T-helper 1 cell treated with Interleukin-12 subunit alpha and Interleukin-12 subunit beta and Interleukin-4 antibody, amounts not matched to agents 30 ng/mL and 1 ng/mL, for 36 hours (primary cell): ENCODE measurements at regions not wholly inside any gene's neighbourhood (a gene's known extent, or its start where the extent isn't known, plus 50 kb on each side); places are given as distances from the start of the nearest gene placed in this dataset.

Experiments
- intact Hi-C: fragments of 100-400 bp; cut with micrococcal nuclease; formaldehyde crosslinking; loops from one replicate; pipeline ENCODE4 v1.15.1; 2024

DNA sequence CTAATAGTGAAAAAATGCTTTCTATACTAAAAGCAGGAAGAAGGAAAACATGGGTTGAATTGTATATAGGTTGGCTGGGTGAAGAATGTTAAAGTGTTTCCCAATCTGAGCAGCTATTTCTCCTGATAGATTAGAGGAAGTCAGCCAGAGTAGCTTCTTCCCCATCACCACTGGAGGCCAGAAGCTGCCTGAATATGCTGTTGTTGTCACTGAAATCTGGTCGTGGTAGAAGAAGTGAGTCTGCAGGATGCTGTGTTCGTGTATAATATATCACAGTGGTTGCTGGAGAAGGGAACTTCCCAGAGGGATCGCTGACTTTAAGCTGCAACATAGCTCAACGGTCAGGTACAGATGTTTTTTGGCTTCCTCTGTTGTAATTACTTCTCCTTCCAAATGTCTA, 247.5 kb upstream of the LRATD1 start:
- intact Hi-C loops = no loop called here

GRCh38 chr2:14387332-14387731, 245.2 kb upstream of the LRATD1 start:
- intact Hi-C loops = no loop called here

DNA sequence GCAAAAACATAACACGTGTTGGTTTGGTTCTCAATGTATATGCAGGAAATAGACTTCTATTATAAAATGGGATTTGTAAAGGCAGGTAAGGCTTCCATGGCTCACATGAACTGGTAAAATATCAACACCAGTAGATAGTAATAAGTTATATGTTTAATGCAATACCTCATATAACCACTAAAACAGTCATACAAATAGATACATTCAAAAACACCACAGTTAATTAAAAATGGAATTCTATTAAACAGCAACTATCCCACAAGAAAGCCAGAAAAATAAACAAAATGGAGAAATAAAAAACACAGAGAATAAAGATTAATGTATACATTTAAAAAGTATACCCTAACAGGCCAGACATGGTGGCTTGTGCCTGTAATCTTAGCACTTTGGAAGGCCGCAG, 243.8 kb upstream of the LRATD1 start:
- intact Hi-C loops = no loop called here

DNA sequence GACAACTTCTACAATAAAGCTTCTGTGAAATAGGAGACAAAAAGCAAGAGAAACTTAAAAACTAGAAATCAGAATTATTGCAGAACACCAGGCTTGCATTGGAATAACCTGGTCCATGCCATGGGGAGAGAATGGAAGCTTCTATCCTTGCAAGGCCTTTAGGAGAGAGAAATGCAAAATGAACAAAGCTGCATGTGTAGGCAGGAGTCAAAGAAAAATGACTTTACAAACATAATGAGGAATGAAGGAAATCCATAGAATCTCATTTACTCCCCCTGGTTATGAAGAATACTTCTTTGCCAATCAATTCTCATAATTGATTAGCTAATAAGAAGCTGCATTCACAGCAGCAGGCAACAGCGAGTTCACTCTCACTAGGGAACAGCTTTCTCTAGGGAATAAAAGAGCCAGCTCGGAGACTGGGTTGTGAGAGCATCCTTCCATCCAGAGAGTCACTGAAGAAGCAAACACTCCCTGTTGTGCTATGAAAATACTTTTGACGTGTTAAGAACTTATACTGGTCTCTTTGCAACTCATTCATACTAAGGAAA, 235.9 kb upstream of the LRATD1 start:
- intact Hi-C loops = no loop called here

DNA sequence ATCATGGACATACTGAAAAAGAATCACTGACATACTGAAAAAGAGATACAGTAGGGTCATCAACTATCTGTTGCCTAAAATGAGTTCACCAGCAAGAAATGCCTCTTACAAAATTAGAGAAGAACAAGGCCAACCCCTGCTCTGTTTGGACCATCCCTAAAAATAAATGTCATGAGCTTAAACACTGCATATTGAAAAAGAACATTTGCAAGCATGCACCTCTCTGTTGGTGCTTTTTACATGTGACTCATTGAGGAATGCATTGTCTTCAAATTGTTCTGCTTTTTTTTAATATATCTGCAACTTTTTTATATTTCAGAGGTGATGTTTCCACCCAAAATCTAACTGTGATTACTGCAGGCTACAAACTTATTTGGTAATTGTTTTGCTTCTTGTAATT, 233.9 kb upstream of the LRATD1 start:
- intact Hi-C loops = no loop called here

GRCh38 chr2:14401873-14402272, 230.6 kb upstream of the LRATD1 start:
- intact Hi-C loops = no loop called here

- intact Hi-C loops = no loop called here
These were observed 223.8 kb upstream of the LRATD1 start for GRCh38 chr2:14408695-14409094.

- intact Hi-C loops = no loop called here
These were observed 215.0 kb upstream of the LRATD1 start for GRCh38 chr2:14417551-14417950.

GRCh38 chr2:14418115-14418514, 214.4 kb upstream of the LRATD1 start:
- intact Hi-C loops = no loop called here

DNA sequence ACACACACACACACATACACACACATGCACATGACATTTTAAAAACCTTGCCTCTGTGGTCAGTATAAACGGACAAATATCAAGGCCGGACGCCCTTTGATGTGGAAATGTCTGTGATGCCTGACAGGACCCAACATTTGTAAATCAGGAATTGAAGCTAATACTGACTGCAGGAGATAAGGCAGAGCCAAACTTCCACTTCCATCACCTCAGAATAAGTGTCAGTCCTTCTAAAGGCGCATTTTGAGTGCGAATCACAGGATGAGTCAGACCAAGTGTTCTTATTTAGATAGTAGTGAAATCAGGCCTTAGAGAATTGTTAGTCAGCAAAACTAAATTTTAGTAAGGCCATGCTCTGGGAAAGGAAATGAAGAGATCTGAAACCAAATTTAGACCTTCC, 211.7 kb upstream of the LRATD1 start:
- intact Hi-C loops = no loop called here

DNA sequence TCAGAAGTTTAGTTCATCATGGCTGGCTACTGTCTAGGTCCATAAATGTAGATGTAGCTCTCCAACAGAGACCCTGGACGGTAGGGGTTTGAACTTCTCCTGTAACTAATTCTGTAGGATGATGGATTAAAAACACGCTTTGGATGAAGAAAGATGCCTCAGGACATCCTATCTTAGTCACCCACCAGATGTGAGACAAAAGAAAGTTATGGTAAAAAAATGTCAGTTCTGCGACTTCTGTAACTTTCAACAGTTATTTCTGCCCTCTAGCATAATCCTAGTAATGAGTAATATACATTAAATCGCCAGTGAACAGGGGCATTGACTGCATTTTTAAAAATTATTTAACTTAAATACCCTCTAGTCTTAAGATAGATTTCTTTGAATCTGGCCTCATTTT, 210.1 kb upstream of the LRATD1 start:
- intact Hi-C loops = no loop called here

GRCh38 chr2:14423145-14423906, 209.2 kb upstream of the LRATD1 start:
- intact Hi-C loops = no loop called here

- intact Hi-C loops = no loop called here
These were observed 207.8 kb upstream of the LRATD1 start for GRCh38 chr2:14424478-14425390.

DNA sequence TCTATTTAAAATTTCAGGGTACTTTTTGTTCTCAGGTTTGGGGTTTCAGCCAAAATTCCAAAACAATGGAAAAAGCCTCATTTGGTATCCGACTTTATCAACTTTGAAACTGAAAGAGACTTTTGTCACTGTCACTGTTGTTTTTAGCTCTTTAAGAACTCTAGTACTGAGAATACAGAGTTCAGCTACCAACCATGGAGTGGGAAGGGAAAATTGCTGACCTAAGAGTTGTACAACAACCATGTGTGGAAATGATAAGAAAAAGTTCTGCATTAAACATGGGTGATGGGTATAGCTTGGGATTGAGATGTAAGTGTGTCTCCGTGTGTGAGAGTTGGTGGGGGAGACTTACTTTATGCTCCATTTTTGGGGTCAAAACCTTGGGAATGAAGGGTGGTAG, 206.6 kb upstream of the LRATD1 start:
- intact Hi-C loops = no loop called here

- intact Hi-C loops = no loop called here
These were observed 204.5 kb upstream of the LRATD1 start for GRCh38 chr2:14428056-14428455.

- intact Hi-C loops = no loop called here
These were observed 198.5 kb upstream of the LRATD1 start for GRCh38 chr2:14433946-14434495.

- intact Hi-C loops = no loop called here
These were observed 186.8 kb upstream of the LRATD1 start for GRCh38 chr2:14445670-14446069.

DNA sequence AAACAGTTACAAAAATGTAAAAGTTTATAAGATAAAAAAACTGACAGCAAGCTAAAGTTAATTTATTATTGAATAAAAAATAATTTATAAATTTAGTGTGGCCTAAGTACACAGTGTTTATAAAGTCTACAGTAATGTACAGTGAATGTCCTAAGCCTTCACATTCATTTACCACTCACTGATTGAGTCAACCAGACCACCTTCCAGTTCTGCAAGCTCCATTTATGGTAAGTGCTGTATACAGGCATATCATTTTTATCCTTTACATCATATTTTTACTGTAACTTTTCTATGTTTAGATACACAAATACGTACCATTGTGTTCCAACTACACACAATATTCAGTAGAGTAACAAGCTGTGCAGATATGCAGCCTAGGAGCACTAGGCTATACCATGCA, 184.2 kb upstream of the LRATD1 start:
- intact Hi-C loops = no loop called here

- intact Hi-C loops = no loop called here
These were observed 181.2 kb upstream of the LRATD1 start for GRCh38 chr2:14451312-14451711.

- intact Hi-C loops = no loop called here
These were observed 178.3 kb upstream of the LRATD1 start for GRCh38 chr2:14454202-14454601.

GRCh38 chr2:14459786-14460325, 172.7 kb upstream of the LRATD1 start:
- intact Hi-C loops = no loop called here

GRCh38 chr2:14475994-14476393, 156.5 kb upstream of the LRATD1 start:
- intact Hi-C loops = no loop called here
